ENCODE measurements at regions not wholly inside any gene's neighbourhood (a gene's known extent, or its start where the extent isn't known, plus 50 kb on each side); places are given as distances from the start of the nearest gene placed in this dataset.

DNA sequence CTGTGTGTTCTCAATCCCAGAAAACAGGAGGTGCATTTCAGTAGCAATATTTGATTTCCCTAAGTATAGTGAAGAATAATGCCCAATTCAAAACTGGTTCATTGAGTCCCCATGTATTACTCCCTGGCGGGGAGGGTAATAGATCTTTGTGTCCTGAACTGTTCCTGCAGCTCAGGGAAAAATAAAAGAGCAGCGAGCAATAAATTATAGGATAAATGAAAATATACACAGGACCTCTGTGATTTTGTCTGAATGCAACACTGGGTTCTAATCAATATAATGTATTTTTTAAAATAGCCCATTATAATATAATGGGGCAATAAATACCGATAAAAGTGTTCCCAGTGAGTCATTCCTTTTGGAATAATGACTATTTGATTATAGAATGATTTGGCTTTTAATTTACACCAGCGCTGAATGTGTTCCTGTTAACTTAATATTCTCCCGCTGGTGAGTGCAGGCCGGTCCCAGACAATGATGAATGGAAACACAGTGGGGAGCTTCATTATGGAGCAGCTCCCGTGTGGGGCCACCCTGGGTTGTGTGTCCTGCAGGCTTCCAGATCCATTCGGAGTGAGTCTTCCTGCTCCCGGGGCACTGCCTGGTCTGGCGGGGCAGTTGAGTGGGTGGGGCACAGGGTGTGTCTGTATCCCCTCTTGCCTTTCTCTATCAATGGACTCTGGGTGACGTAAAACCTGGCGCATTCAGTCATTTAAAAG, 263.1 kb downstream of the ACTR3B start:
- H3K4ac ChIP-seq (ENCODE audit: low read depth, low read length): no peak overlapping the region
- no peak overlapping the region for H2AFZ ChIP-seq (replicated peaks; ENCODE audit: low read length, poor library complexity)
- no peak overlapping the region for H2BK5ac ChIP-seq (ENCODE audit: low read depth, low read length, poor library complexity, severe bottlenecking)
- H2BK120ac ChIP-seq (ENCODE audit: low read depth, low read length): no peak overlapping the region
- no peaks in the 10 kb centered on the region for H3K27me3 ChIP-seq (ENCODE audit: control insufficient read depth, insufficient read depth, low read length)
- TF ChIP-seq, protein P1, sequence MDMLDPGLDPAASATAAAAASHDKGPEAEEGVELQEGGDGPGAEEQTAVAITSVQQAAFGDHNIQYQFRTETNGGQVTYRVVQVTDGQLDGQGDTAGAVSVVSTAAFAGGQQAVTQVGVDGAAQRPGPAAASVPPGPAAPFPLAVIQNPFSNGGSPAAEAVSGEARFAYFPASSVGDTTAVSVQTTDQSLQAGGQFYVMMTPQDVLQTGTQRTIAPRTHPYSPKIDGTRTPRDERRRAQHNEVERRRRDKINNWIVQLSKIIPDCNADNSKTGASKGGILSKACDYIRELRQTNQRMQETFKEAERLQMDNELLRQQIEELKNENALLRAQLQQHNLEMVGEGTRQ (IDR thresholded peaks at IDR 0.05; ENCODE audit: low read depth, low read length): no peak
- TF ChIP-seq RAD21 (IDR thresholded peaks at IDR 0.05; ENCODE audit: low read length): no peak
- TF ChIP-seq MAFK (IDR thresholded peaks at IDR 0.05; ENCODE audit: low read depth, low read length): no peak
- no peak for TF ChIP-seq SMC3 (IDR thresholded peaks at IDR 0.05; ENCODE audit: low read depth, low read length)
- TF ChIP-seq NFE2L2 (IDR thresholded peaks at IDR 0.05; ENCODE audit: low read depth, low read length): no peak
- TF ChIP-seq FOS (IDR thresholded peaks at IDR 0.05; ENCODE audit: low read depth, low read length): no peak
- ChIA-PET POLR2A (ENCODE audit: unreplicated experiment) (no interaction called here), CTCF (no interaction called here)
- dilution Hi-C loops (cut with HindIII; ENCODE audit: low sequenced_read_pairs, unreplicated experiment) (no loop called here), intact Hi-C loops (cut with micrococcal nuclease) (no loop called here), in situ Hi-C loops (cut with MboI; ENCODE audit: low sequenced_read_pairs) (no loop called here)
- BruUV-seq (replicated peaks): no TSS peak
- ATAC-seq (ENCODE audit: low read depth): no peak
- no peak overlapping the region for H4K5ac ChIP-seq (ENCODE audit: low read depth, low read length)
- H2BK20ac ChIP-seq (ENCODE audit: low read depth, low read length): no peak overlapping the region
- H3K4me2 ChIP-seq (ENCODE audit: low read depth, low read length): no peak overlapping the region
- H4K20me1 ChIP-seq (ENCODE audit: insufficient read depth, low read length): no peaks in the 10 kb centered on the region
- DNase-seq: no peak
- no peak overlapping the region for H4K91ac ChIP-seq (ENCODE audit: insufficient read depth, low read depth, low read length)
- no peak overlapping the region for H2AK5ac ChIP-seq (ENCODE audit: low read depth, low read length)
- no peak overlapping the region for H3K23ac ChIP-seq (ENCODE audit: low read depth, low read length)
- no peak overlapping the region for H3K27ac ChIP-seq (ENCODE audit: insufficient read depth, low read length)
- H3K4me1 ChIP-seq (ENCODE audit: control insufficient read depth, insufficient read depth, low read length): no peaks in the 10 kb centered on the region
- H2AK9ac ChIP-seq (replicated peaks; ENCODE audit: low read depth, low read length, poor library complexity): no peak overlapping the region
- H3K4me3 ChIP-seq (ENCODE audit: insufficient read depth, low read depth, low read length): no peak overlapping the region
- H3K14ac ChIP-seq (replicated peaks; ENCODE audit: low read depth, low read length): no peak overlapping the region
- H2BK15ac ChIP-seq (ENCODE audit: low read depth, low read length): no peak overlapping the region
- no peaks in the 10 kb centered on the region for H3K9me1 ChIP-seq (ENCODE audit: insufficient read depth, low read length)
- H4K8ac ChIP-seq (ENCODE audit: low read depth in 2 of 2, low read length in 2 of 2): no peak overlapping the region
- no peaks in the 10 kb centered on the region for H3K36me3 ChIP-seq (ENCODE audit: control insufficient read depth, insufficient read depth, low read length)
- no peak overlapping the region for H3K56ac ChIP-seq (ENCODE audit: extremely low read depth, insufficient read depth, low read length)
- no peak overlapping the region for H3K9ac ChIP-seq (ENCODE audit: low read depth, low read length)
- H3K79me1 ChIP-seq (ENCODE audit: low read depth in 1 of 2, low read length in 2 of 2): no peaks in the 10 kb centered on the region
- H3K18ac ChIP-seq (ENCODE audit: low read depth, low read length): no peak overlapping the region
- WGBS, 2 experiments (ENCODE audit: extremely low coverage in 2 of 2, insufficient read length in 1 of 2): 0% methylated on average over 2 of the region's 12 CpGs; no CpG with 5 or more reads in 1 of the 2 experiments
- H3K9me3 ChIP-seq (ENCODE audit: control insufficient read depth, insufficient read depth, low read length): peaks cover 30% of the 10 kb centered on the region
